PC-9 (cell line): ENCODE measurements at regions not wholly inside any gene's neighbourhood (a gene's known extent, or its start where the extent isn't known, plus 50 kb on each side); places are given as distances from the start of the nearest gene placed in this dataset.

Experiments used
- BruUV-seq: library from RNA; stranded (reverse); fragments of 400-500 nt; replicated peaks from 2 replicates; lab custom pipeline; 2021; lab: Mats Ljungman, UMichigan
- CTCF ChIA-PET: fragments of 300-600 bp; sonication (Branson Sonifier 250); formaldehyde crosslinking; loops from one replicate; lab custom pipeline; 2022; ENCODE audit warnings: antibody characterized with exemption; lab: Charles Lee
- POLR2A ChIA-PET: fragments of 300-600 bp; sonication (Branson Sonifier 250); formaldehyde crosslinking; loops from one replicate; lab custom pipeline; 2022; ENCODE audit warnings: antibody characterized with exemption; ENCODE audit not compliant: unreplicated experiment; lab: Charles Lee
- DNase-seq, 2 experiments: peaks; one replicate each; pipeline versions ENCODE4 v3.0.0 to v3.0.0-alpha.2; 2015 to 2022; ENCODE audit warnings: mixed read lengths in 1 of 2
- H2AFZ ChIP-seq: fragments of 200-600 bp; sonication (generic); 2 replicates; pipeline ENCODE4 v1.8.1; 2017; ENCODE audit warnings: antibody characterized with exemption
- H3F3A ChIP-seq: fragments of 200-600 bp; sonication (generic); 2 replicates; pipeline ENCODE4 v1.8.1; 2017; ENCODE audit warnings: antibody characterized with exemption, mild to moderate bottlenecking, low read depth; ENCODE audit not compliant: insufficient read depth
- H3K27ac ChIP-seq: fragments of 200-600 bp; sonication (generic); 2 replicates; pipeline ENCODE4 v1.6.1; 2016; ENCODE audit warnings: mixed run types
- H3K27me3 ChIP-seq: fragments of 200-600 bp; sonication (generic); 2 replicates; pipeline ENCODE4 v1.6.1; 2016; ENCODE audit warnings: low read depth, mixed run types; ENCODE audit not compliant: insufficient read depth
- H3K36me3 ChIP-seq: fragments of 200-600 bp; sonication (generic); 2 replicates; pipeline ENCODE4 v1.6.1; 2016; ENCODE audit warnings: low read depth, mixed run types
- H3K4me1 ChIP-seq: fragments of 200-600 bp; sonication (generic); replicated peaks from 2 replicates; pipeline ENCODE4 v1.6.1; 2016; ENCODE audit warnings: mixed run types; ENCODE audit not compliant: insufficient read depth
- H3K4me2 ChIP-seq: fragments of 200-600 bp; sonication (generic); 2 replicates; pipeline ENCODE4 v1.6.1; 2017; ENCODE audit warnings: mixed run types
- H3K4me3 ChIP-seq: fragments of 200-600 bp; sonication (generic); 2 replicates; pipeline ENCODE4 v1.6.1; 2016; ENCODE audit warnings: mixed run types
- H3K79me2 ChIP-seq: fragments of 200-600 bp; sonication (generic); 2 replicates; pipeline ENCODE4 v1.6.1; 2017; ENCODE audit warnings: low read depth, mixed run types
- H3K9me2 ChIP-seq: fragments of 200-600 bp; sonication (generic); 2 replicates; pipeline ENCODE4 v1.8.1; 2017; ENCODE audit warnings: mild to moderate bottlenecking; ENCODE audit not compliant: insufficient read depth
- H3K9me3 ChIP-seq: fragments of 200-600 bp; sonication (generic); 2 replicates; pipeline ENCODE4 v1.8.1; 2016; ENCODE audit warnings: low read depth; ENCODE audit not compliant: insufficient read depth
- H4K20me1 ChIP-seq: fragments of 200-600 bp; sonication (generic); 2 replicates; pipeline ENCODE4 v1.8.1; 2017; ENCODE audit not compliant: insufficient read depth
- EZH2 ChIP-seq: fragments of 200-600 bp; sonication (generic); IDR thresholded peaks from 2 replicates; pipeline ENCODE4 v1.8.0; 2017; ENCODE audit warnings: antibody characterized with exemption, low read depth
- intact Hi-C: fragments of 100-400 bp; cut with micrococcal nuclease; formaldehyde crosslinking; loops from one replicate; pipeline ENCODE4 v1.10.0; 2022; ENCODE audit not compliant: unreplicated experiment
- TF ChIP-seq, protein P1 (sequence below): fragments of 200-600 bp; sonication (generic); conservative IDR thresholded peaks from 2 replicates; pipeline ENCODE4 v1.6.1; 2017; ENCODE audit warnings: mixed run types, antibody characterized with exemption, mild to moderate bottlenecking, moderate library complexity

GRCh38 chr15:94882071-94882712 lies 650.8 kb downstream of the MCTP2 start:
- Histone ChIP-seq H4K20me1 (no peaks in the 10 kb centered on the region), H3K27me3 (no peaks in the 10 kb centered on the region), H3K79me2 (no peaks in the 10 kb centered on the region), H3K4me3 (no peak overlapping the region), H3F3A (no peaks in the 10 kb centered on the region), H3K4me1 (no peaks in the 10 kb centered on the region), H3K36me3 (no peaks in the 10 kb centered on the region), H3K9me3 (no peaks in the 10 kb centered on the region), H2AFZ (no peak overlapping the region), H3K9me2 (no peaks in the 10 kb centered on the region), H3K27ac (no peak overlapping the region), H3K4me2 (no peak overlapping the region)
- no TSS peak for BruUV-seq
- ChIA-PET CTCF (no interaction called here), POLR2A (no interaction called here)
- TF ChIP-seq EZH2: no peak
- TF ChIP-seq, protein P1, sequence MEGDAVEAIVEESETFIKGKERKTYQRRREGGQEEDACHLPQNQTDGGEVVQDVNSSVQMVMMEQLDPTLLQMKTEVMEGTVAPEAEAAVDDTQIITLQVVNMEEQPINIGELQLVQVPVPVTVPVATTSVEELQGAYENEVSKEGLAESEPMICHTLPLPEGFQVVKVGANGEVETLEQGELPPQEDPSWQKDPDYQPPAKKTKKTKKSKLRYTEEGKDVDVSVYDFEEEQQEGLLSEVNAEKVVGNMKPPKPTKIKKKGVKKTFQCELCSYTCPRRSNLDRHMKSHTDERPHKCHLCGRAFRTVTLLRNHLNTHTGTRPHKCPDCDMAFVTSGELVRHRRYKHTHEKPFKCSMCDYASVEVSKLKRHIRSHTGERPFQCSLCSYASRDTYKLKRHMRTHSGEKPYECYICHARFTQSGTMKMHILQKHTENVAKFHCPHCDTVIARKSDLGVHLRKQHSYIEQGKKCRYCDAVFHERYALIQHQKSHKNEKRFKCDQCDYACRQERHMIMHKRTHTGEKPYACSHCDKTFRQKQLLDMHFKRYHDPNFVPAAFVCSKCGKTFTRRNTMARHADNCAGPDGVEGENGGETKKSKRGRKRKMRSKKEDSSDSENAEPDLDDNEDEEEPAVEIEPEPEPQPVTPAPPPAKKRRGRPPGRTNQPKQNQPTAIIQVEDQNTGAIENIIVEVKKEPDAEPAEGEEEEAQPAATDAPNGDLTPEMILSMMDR: no peak
- intact Hi-C loops: no loop called here
- no peak for DNase-seq

GRCh38 chr15:94887391-94887790 lies 656.0 kb downstream of the MCTP2 start:
- no peaks in the 10 kb centered on the region for H3K9me2 ChIP-seq
- POLR2A ChIA-PET: no interaction called here

DNA sequence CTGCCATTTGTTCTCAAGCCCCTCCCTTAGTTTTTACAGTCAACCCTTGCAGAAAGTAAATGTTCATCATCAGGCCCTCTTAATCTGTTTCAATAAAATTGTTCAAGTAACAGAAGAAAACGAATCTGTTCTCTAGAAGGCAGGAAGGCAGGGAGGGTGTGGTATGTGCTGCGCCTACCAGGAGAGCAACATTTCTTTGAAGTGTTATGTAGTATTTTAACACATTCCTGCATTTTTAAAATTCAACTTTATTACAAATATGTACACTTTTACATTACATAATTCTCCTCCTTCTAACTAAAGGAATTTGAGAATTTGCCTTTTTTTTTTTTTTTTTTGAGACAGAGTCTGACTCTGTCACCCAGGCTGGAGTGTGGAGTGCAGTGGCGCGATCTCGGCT lies 657.8 kb downstream of the MCTP2 start:
- POLR2A ChIA-PET: no interaction called here

More at GRCh38 chr15:94887391-94887790, 656.0 kb downstream of the MCTP2 start:
- Histone ChIP-seq H3F3A (no peaks in the 10 kb centered on the region), H3K4me2 (no peak overlapping the region), H2AFZ (no peak overlapping the region), H4K20me1 (no peaks in the 10 kb centered on the region), H3K4me3 (no peak overlapping the region), H3K9me3 (no peaks in the 10 kb centered on the region), H3K27me3 (no peaks in the 10 kb centered on the region), H3K36me3 (no peaks in the 10 kb centered on the region), H3K79me2 (no peaks in the 10 kb centered on the region), H3K27ac (no peak overlapping the region), H3K4me1 (no peaks in the 10 kb centered on the region)
- intact Hi-C loops: no loop called here
- CTCF ChIA-PET: no interaction called here
- TF ChIP-seq EZH2: no peak
- TF ChIP-seq, protein P1: no peak
- no peak for DNase-seq
- BruUV-seq: no TSS peak

More for the DNA sequence above, 657.8 kb downstream of the MCTP2 start:
- H3K4me3 ChIP-seq: no peak overlapping the region
- H3K9me2 ChIP-seq: no peaks in the 10 kb centered on the region
- no peak overlapping the region for H3K27ac ChIP-seq
- H4K20me1 ChIP-seq: no peaks in the 10 kb centered on the region
- BruUV-seq: no TSS peak
- H3K9me3 ChIP-seq: no peaks in the 10 kb centered on the region
- no peak overlapping the region for H3K4me2 ChIP-seq
- no peak overlapping the region for H2AFZ ChIP-seq
- intact Hi-C loops: no loop called here
- CTCF ChIA-PET: no interaction called here
- no peak for DNase-seq
- H3K27me3 ChIP-seq: no peaks in the 10 kb centered on the region
- no peaks in the 10 kb centered on the region for H3F3A ChIP-seq
- no peaks in the 10 kb centered on the region for H3K4me1 ChIP-seq
- no peaks in the 10 kb centered on the region for H3K79me2 ChIP-seq
- no peaks in the 10 kb centered on the region for H3K36me3 ChIP-seq
- no peak for TF ChIP-seq EZH2
- TF ChIP-seq, protein P1: no peak
